WERI-Rb-1 (cell line): ENCODE measurements at regions not wholly inside any gene's neighbourhood (a gene's known extent, or its start where the extent isn't known, plus 50 kb on each side); places are given as distances from the start of the nearest gene placed in this dataset.

Source experiments
- DNase-seq: peaks from one replicate; pipeline ENCODE4 v3.0.0-alpha.2; 2020
- H3K27ac ChIP-seq: fragments of 250-450 bp; sonication (Bioruptor Pico); 2 replicates; pipeline ENCODE4 v1.5.1; 2020; ENCODE audit warnings: mild to moderate bottlenecking, moderate library complexity
- H3K27me3 ChIP-seq: fragments of 250-450 bp; sonication (Bioruptor Pico); 2 replicates; pipeline ENCODE4 v1.5.1; 2021; ENCODE audit warnings: mild to moderate bottlenecking, low read depth, moderate library complexity; ENCODE audit not compliant: insufficient read depth, severe bottlenecking
- H3K36me3 ChIP-seq: fragments of 250-450 bp; sonication (Bioruptor Pico); 2 replicates; pipeline ENCODE4 v1.5.1; 2020; ENCODE audit warnings: mild to moderate bottlenecking, moderate library complexity
- H3K4me3 ChIP-seq: 2 replicates; pipeline ENCODE4 v1.5.1; 2011; ENCODE audit warnings: low read depth, mild to moderate bottlenecking, control low read depth, low read length
- H3K9me3 ChIP-seq: fragments of 250-450 bp; sonication (Bioruptor Pico); 2 replicates; pipeline ENCODE4 v1.5.1; 2021; ENCODE audit warnings: mild to moderate bottlenecking, moderate library complexity; ENCODE audit not compliant: severe bottlenecking
- TF ChIP-seq, protein P1 (sequence below): IDR thresholded peaks from 2 replicates; pipeline ENCODE4 v1.5.1; 2011; ENCODE audit warnings: low read depth, mild to moderate bottlenecking, control low read depth, inconsistent platforms, low read length

DNA sequence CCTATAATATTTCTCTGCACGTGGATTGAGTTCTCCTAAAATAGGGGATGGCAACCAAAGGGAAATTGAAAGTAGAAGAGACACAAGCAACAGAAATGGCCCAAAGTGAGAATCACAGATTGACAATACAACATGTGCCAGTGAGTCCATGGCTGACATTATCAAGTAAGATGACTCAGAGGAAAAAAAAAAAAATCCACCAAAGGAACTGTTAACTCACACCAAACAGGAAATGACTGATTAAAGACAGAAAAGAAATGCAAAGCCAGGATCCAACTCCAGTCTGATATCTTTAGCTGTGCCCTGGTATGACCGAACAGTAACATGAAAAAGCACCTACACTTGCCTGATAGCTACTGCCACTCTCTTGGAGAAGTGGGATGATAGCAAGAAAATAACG, 485.0 kb downstream of the PRKD1 start:
- no peak overlapping the region for H3K27ac ChIP-seq
- no peak overlapping the region for H3K4me3 ChIP-seq
- H3K9me3 ChIP-seq = no peaks in the 10 kb centered on the region
- no peaks in the 10 kb centered on the region for H3K27me3 ChIP-seq
- TF ChIP-seq, protein P1, sequence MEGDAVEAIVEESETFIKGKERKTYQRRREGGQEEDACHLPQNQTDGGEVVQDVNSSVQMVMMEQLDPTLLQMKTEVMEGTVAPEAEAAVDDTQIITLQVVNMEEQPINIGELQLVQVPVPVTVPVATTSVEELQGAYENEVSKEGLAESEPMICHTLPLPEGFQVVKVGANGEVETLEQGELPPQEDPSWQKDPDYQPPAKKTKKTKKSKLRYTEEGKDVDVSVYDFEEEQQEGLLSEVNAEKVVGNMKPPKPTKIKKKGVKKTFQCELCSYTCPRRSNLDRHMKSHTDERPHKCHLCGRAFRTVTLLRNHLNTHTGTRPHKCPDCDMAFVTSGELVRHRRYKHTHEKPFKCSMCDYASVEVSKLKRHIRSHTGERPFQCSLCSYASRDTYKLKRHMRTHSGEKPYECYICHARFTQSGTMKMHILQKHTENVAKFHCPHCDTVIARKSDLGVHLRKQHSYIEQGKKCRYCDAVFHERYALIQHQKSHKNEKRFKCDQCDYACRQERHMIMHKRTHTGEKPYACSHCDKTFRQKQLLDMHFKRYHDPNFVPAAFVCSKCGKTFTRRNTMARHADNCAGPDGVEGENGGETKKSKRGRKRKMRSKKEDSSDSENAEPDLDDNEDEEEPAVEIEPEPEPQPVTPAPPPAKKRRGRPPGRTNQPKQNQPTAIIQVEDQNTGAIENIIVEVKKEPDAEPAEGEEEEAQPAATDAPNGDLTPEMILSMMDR = no peak
- DNase-seq = no peak
- no peaks in the 10 kb centered on the region for H3K36me3 ChIP-seq

DNA sequence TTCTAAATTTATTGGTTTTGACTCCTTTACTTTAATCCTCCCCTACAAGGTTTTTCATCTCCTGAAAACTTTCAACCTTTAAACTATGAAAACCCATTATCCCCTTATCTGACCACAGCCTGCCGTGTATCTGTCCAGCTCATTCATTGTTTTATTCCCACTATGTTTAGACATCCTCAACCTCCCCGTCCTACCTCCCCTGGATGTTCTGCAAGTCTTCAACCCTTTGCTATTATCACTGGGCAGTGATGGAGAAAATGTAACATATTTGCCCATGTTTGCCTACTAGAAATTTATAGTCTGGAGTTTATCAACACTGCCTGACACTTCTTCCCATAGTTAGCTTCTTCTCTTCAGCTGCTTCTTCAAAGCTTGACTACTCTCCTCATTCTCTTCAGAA, 483.4 kb downstream of the PRKD1 start:
- H3K36me3 ChIP-seq = no peaks in the 10 kb centered on the region
- DNase-seq = no peak
- TF ChIP-seq, protein P1 = no peak
- no peak overlapping the region for H3K27ac ChIP-seq
- H3K9me3 ChIP-seq = no peaks in the 10 kb centered on the region
- no peak overlapping the region for H3K4me3 ChIP-seq
- no peaks in the 10 kb centered on the region for H3K27me3 ChIP-seq

DNA sequence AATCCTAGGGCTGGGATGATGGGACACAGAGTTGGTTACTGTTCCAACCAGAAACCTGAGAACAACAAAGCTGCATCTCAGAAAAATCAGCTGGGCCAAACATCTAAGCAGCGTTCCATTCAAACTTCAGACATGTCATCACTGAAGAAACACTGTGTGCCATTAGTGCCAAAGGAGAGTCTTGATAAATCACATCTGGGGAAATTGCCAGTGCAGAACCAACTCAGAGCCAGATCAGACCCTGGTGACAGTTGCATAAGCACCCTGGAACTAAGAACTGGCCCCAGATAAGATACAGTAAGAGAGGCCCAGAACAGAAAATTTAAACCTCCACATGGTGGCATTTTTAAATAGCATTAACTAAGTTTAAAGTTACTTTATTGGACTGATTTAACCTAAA, 482.8 kb downstream of the PRKD1 start:
- Histone ChIP-seq H3K36me3 (no peaks in the 10 kb centered on the region), H3K9me3 (no peaks in the 10 kb centered on the region), H3K4me3 (no peak overlapping the region), H3K27ac (no peak overlapping the region), H3K27me3 (no peaks in the 10 kb centered on the region)
- TF ChIP-seq, protein P1 = no peak
- no peak for DNase-seq

DNA sequence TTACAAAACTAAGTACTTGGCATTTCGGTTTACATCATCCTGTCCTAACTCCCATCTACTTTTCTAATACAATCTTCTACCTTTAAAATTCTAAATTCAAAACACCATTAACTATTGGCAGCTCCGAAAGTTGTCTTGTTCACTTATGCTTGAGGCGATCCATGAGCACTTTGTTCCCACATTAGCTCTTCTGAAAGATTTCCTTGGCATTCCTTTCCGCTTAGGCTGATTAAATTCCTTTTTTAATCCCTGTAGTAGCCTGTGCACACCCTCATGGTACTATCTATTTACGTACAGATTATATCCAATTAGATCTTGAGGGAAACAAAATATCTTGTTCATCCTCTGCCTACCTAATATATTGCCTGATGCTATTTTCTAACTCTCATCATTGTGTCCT, 480.7 kb downstream of the PRKD1 start:
- Histone ChIP-seq H3K36me3 (no peaks in the 10 kb centered on the region), H3K27ac (no peak overlapping the region), H3K4me3 (no peak overlapping the region), H3K9me3 (no peaks in the 10 kb centered on the region), H3K27me3 (no peaks in the 10 kb centered on the region)
- TF ChIP-seq, protein P1 = no peak
- DNase-seq = no peak

DNA sequence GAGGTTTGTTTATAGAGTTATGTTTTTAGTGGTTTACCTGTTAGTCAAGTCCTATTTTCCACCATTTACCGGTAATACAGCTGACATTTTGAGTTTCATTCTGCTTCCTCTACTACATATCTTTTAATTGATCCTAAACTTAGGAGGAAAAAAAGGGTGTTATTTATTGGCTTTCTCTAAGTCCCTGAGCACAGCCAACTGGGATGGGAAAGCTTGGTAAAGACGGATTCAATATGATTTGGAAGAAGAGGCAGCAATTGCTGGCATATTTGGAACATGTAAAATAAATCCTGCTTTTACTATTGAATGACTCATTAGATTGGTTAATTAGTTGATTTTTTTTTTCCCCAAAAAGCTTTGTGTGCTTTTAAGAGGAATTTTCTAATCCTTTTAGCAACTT, 475.7 kb downstream of the PRKD1 start:
- Histone ChIP-seq H3K27me3 (no peaks in the 10 kb centered on the region), H3K27ac (no peak overlapping the region), H3K4me3 (no peak overlapping the region), H3K9me3 (no peaks in the 10 kb centered on the region), H3K36me3 (no peaks in the 10 kb centered on the region)
- TF ChIP-seq, protein P1 = no peak
- DNase-seq = no peak

DNA sequence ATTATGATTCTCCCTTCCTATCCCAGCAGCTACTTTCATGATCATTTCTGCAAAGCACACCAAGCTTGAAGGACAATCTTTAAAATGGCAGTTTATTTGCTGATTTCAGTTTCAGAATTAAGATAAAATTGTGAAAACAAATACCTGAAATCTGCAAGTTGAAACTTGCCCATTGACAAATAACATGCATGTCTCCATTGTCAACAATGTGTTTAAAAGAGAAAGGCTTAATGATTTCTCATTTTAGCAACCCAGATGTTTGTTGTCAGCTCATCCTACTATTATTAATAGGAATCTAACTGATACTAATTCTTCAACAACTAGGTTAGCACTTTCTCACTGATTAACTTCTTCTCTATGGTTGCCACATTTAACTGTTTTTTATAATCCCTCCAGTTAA, 474.6 kb downstream of the PRKD1 start:
- no peaks in the 10 kb centered on the region for H3K36me3 ChIP-seq
- DNase-seq = no peak
- no peak overlapping the region for H3K4me3 ChIP-seq
- TF ChIP-seq, protein P1 = no peak
- H3K9me3 ChIP-seq = no peaks in the 10 kb centered on the region
- no peaks in the 10 kb centered on the region for H3K27me3 ChIP-seq
- no peak overlapping the region for H3K27ac ChIP-seq
